SK-N-SH treated with all-trans-retinoic acid at 6 μM for 48 hours (cell line): ENCODE measurements at regions not wholly inside any gene's neighbourhood (a gene's known extent, or its start where the extent isn't known, plus 50 kb on each side); places are given as distances from the start of the nearest gene placed in this dataset.

ENCODE experiments used
- ATAC-seq: fragments of 200-7000 bp; cut with Tn5 transposase; 3 replicates; pipeline ENCODE4 v1.9.1; 2020; ENCODE audit warnings: mild to moderate bottlenecking, moderate library complexity
- ARNTL ChIP-seq: fragments of 450-650 bp; formaldehyde crosslinking; IDR thresholded peaks from 2 replicates; pipeline ENCODE4 v1.5.0; 2020; ENCODE audit warnings: low read depth, mild to moderate bottlenecking, moderate library complexity, borderline replicate concordance
- BACH2 ChIP-seq: fragments of 250-450 bp; sonication (Bioruptor Pico); IDR thresholded peaks from 2 replicates; pipeline ENCODE4 v1.9.0; 2021; ENCODE audit warnings: mild to moderate bottlenecking, borderline replicate concordance
- CSDC2 ChIP-seq: fragments of 250-450 bp; sonication (Bioruptor Pico); IDR thresholded peaks from 2 replicates; pipeline ENCODE4 v1.5.0; 2020; ENCODE audit warnings: mild to moderate bottlenecking, moderate library complexity
- ESRRG ChIP-seq: fragments of 250-450 bp; sonication (Bioruptor Pico); IDR thresholded peaks from 2 replicates; pipeline ENCODE4 v1.6.1; 2021; ENCODE audit warnings: mild to moderate bottlenecking
- GLIS3 ChIP-seq: fragments of 250-450 bp; sonication (Bioruptor Pico); IDR thresholded peaks from 2 replicates; pipeline ENCODE4 v1.5.0; 2020; ENCODE audit warnings: mild to moderate bottlenecking, moderate library complexity
- ISL1 ChIP-seq: fragments of 250-450 bp; sonication (Bioruptor Pico); IDR thresholded peaks from 2 replicates; pipeline ENCODE4 v2.1.2; 2022; ENCODE audit warnings: mild to moderate bottlenecking, moderate library complexity
- OSR1 ChIP-seq: fragments of 250-450 bp; sonication (Bioruptor Pico); IDR thresholded peaks from 2 replicates; pipeline ENCODE4 v1.8.0; 2022; ENCODE audit warnings: moderate library complexity, mild to moderate bottlenecking, inconsistent platforms
- PATZ1 ChIP-seq: fragments of 250-450 bp; sonication (Bioruptor Pico); IDR thresholded peaks from 2 replicates; pipeline ENCODE4 v1.8.0; 2020; ENCODE audit warnings: mild to moderate bottlenecking, moderate library complexity, borderline replicate concordance
- POU6F1 ChIP-seq: fragments of 250-450 bp; sonication (Bioruptor Pico); IDR thresholded peaks from 2 replicates; pipeline ENCODE4 v1.8.0; 2021; ENCODE audit warnings: low read depth, mild to moderate bottlenecking, moderate library complexity, borderline replicate concordance
- PPARA ChIP-seq: fragments of 250-450 bp; sonication (Bioruptor Pico); IDR thresholded peaks from 2 replicates; pipeline ENCODE4 v1.5.0; 2020; ENCODE audit warnings: mild to moderate bottlenecking, borderline replicate concordance
- RARB ChIP-seq: fragments of 250-450 bp; sonication (Bioruptor Pico); IDR thresholded peaks from 2 replicates; pipeline ENCODE4 v1.8.0; 2021; ENCODE audit warnings: mild to moderate bottlenecking, moderate library complexity
- SNAI2 ChIP-seq: fragments of 250-450 bp; sonication (Bioruptor Pico); IDR thresholded peaks from 2 replicates; pipeline ENCODE4 v1.5.0; 2020; ENCODE audit warnings: mild to moderate bottlenecking, moderate library complexity
- TCF4 ChIP-seq: fragments of 250-450 bp; sonication (Bioruptor Pico); IDR thresholded peaks from 2 replicates; pipeline ENCODE4 v1.8.0; 2021; ENCODE audit warnings: mild to moderate bottlenecking, moderate library complexity, borderline replicate concordance
- TSHZ2 ChIP-seq: fragments of 250-450 bp; sonication (Bioruptor Pico); IDR thresholded peaks from 2 replicates; pipeline ENCODE4 v1.5.0; 2020; ENCODE audit warnings: mild to moderate bottlenecking, moderate library complexity
- ZC3H10 ChIP-seq: fragments of 250-450 bp; sonication (Bioruptor Pico); IDR thresholded peaks from 2 replicates; pipeline ENCODE4 v1.5.1; 2021; ENCODE audit warnings: mild to moderate bottlenecking, moderate library complexity
- ZFP30 ChIP-seq: fragments of 450-650 bp; formaldehyde crosslinking; IDR thresholded peaks from 2 replicates; pipeline ENCODE4 v1.5.0; 2022; ENCODE audit warnings: mild to moderate bottlenecking, moderate library complexity
- ZNF565 ChIP-seq: fragments of 450-650 bp; formaldehyde crosslinking; conservative IDR thresholded peaks from 2 replicates; pipeline ENCODE4 v1.5.0; 2020; ENCODE audit warnings: low read depth, mild to moderate bottlenecking, moderate library complexity
- ZNF70 ChIP-seq: fragments of 450-650 bp; formaldehyde crosslinking; IDR thresholded peaks from 2 replicates; pipeline ENCODE4 v1.5.0; 2020; ENCODE audit warnings: mild to moderate bottlenecking, moderate library complexity
- ZNF8 ChIP-seq: fragments of 450-650 bp; formaldehyde crosslinking; IDR thresholded peaks from 2 replicates; pipeline ENCODE4 v1.5.0; 2020; ENCODE audit warnings: mild to moderate bottlenecking, moderate library complexity
- TF ChIP-seq, protein P1 (sequence below): fragments of 250-450 bp; sonication (Bioruptor Pico); IDR thresholded peaks from 2 replicates; pipeline ENCODE4 v1.5.1; 2020; ENCODE audit warnings: low read depth, mild to moderate bottlenecking, moderate library complexity
- TF ChIP-seq, protein P2 (sequence below): fragments of 250-450 bp; sonication (Bioruptor Pico); IDR thresholded peaks from 2 replicates; pipeline ENCODE4 v1.5.1; 2021; ENCODE audit warnings: mild to moderate bottlenecking, moderate library complexity

DNA sequence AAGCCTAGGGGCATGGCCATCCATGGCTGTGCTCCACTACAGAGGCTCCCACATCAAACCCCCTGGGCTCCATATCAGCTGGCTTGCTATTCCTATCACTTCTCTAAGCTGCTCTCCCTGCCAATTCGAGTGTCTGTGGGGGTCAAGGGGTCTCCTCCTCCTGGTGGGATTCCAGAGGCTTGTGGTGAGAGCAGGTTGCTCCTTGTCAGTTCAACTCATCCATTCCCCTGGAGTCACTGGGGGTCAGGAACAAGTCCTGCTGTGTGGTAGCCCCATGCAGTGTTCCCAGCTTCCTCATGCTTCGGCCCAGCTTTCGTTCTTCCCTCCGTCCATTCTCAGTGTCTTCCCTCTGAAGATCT is 86.6 kb upstream of the UNC5B start (continued):
- TF ChIP-seq PATZ1 (no peak), SNAI2 (CRISPR knock-in tag) (no peak)

DNA sequence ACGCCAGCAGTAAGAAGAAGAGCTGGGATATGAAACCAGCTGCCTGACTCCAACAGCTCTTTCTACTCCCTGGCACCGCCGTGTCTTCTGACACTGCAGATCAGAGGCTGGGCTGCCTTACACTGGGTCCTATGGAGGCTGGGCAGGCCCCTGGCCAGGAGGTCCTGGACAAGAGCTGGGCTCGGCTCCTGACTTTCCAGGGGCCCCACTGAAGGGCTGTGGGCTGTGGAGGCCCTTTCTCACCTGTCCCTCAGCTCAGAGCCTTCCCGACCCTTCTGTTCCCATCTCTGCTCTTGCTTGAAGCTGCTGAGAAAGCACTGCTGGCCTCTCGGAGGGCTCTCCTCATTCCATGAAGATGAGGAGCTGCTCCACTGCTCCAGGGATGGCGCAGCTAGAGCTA is 85.9 kb upstream of the UNC5B start:
- ATAC-seq, result no peak
- no peak for TF ChIP-seq ZNF565 (CRISPR knock-in tag)

- no peak for ATAC-seq
- TF ChIP-seq ZC3H10 (CRISPR knock-in tag) (no peak), PPARA (CRISPR knock-in tag) (no peak), ARNTL (CRISPR knock-in tag) (no peak), GLIS3 (no peak), ESRRG (no peak), OSR1 (no peak), TCF4 (CRISPR knock-in tag) (no peak), PATZ1 (no peak), CSDC2 (CRISPR knock-in tag) (no peak), ZNF70 (CRISPR knock-in tag) (no peak), ZNF565 (CRISPR knock-in tag) (no peak), ISL1 (CRISPR knock-in tag) (no peak), RARB (CRISPR knock-in tag) (no peak), POU6F1 (no peak), ZNF8 (CRISPR knock-in tag) (no peak), ZFP30 (CRISPR knock-in tag) (no peak), BACH2 (no peak), TSHZ2 (no peak)
- TF ChIP-seq, protein P1, sequence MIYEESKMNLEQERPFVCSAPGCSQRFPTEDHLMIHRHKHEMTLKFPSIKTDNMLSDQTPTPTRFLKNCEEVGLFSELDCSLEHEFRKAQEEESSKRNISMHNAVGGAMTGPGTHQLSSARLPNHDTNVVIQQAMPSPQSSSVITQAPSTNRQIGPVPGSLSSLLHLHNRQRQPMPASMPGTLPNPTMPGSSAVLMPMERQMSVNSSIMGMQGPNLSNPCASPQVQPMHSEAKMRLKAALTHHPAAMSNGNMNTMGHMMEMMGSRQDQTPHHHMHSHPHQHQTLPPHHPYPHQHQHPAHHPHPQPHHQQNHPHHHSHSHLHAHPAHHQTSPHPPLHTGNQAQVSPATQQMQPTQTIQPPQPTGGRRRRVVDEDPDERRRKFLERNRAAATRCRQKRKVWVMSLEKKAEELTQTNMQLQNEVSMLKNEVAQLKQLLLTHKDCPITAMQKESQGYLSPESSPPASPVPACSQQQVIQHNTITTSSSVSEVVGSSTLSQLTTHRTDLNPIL (CRISPR knock-in tag), result no peak
- TF ChIP-seq, protein P2, sequence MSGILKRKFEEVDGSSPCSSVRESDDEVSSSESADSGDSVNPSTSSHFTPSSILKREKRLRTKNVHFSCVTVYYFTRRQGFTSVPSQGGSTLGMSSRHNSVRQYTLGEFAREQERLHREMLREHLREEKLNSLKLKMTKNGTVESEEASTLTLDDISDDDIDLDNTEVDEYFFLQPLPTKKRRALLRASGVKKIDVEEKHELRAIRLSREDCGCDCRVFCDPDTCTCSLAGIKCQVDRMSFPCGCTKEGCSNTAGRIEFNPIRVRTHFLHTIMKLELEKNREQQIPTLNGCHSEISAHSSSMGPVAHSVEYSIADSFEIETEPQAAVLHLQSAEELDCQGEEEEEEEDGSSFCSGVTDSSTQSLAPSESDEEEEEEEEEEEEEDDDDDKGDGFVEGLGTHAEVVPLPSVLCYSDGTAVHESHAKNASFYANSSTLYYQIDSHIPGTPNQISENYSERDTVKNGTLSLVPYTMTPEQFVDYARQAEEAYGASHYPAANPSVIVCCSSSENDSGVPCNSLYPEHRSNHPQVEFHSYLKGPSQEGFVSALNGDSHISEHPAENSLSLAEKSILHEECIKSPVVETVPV (CRISPR knock-in tag), result no peak
Observed at GRCh38 chr10:71127104-71127503, 85.3 kb upstream of the UNC5B start.
